ENCODE measurements at regions not wholly inside any gene's neighbourhood (a gene's known extent, or its start where the extent isn't known, plus 50 kb on each side); places are given as distances from the start of the nearest gene placed in this dataset.

- TF ChIP-seq CTCF (IDR thresholded peaks at IDR 0.05) = no peak
- Mint-ChIP-seq H3K36me3 (ENCODE audit: low read depth) (no peaks in the 10 kb centered on the region), H3K9me3 (no peaks in the 10 kb centered on the region), H3K4me1 (ENCODE audit: low read depth) (peaks cover 11% of the 10 kb centered on the region), H3K27me3 (no peaks in the 10 kb centered on the region), H3K27ac (no peak overlapping the region), H3K4me3 (no peak overlapping the region)
- DNase-seq (no peak), ATAC-seq (no peak)
- intact Hi-C loops (cut with micrococcal nuclease) = no loop called here
- POLR2A ChIA-PET = interaction anchor here (0.8 kb wide), 1 partner anchor 11 kb away, joined by 3 read pairs; no protein-coding TSS in a partner anchor
- CTCF ChIA-PET = interaction anchor here (0.8 to 2.2 kb wide), 8 partner anchors 9 to 52 kb away, joined by 3 to 10 read pairs (median 4); no protein-coding TSS in a partner anchor
Measured at GRCh38 chr4:121239951-121240350, 75.8 kb upstream of the TNIP3 start.

GRCh38 chr4:121238461-121238860 lies 74.3 kb upstream of the TNIP3 start:
- ATAC-seq (no peak), DNase-seq (no peak)
- ChIA-PET POLR2A (no interaction called here), CTCF (interaction anchor here (1.5 kb wide), 1 partner anchor 13 kb away, joined by 3 read pairs; no protein-coding TSS in a partner anchor)
- peaks cover 3% of the 10 kb centered on the region for H3K4me1 Mint-ChIP-seq (ENCODE audit: low read depth)
- no peak for TF ChIP-seq CTCF (IDR thresholded peaks at IDR 0.05)
- intact Hi-C loops (cut with micrococcal nuclease) = no loop called here
- no peak overlapping the region for H3K4me3 Mint-ChIP-seq
- H3K9me3 Mint-ChIP-seq = no peaks in the 10 kb centered on the region
- H3K36me3 Mint-ChIP-seq (ENCODE audit: low read depth) = no peaks in the 10 kb centered on the region
- no peaks in the 10 kb centered on the region for H3K27me3 Mint-ChIP-seq
- H3K27ac Mint-ChIP-seq = no peak overlapping the region

GRCh38 chr4:121237069-121237399 lies 72.9 kb upstream of the TNIP3 start:
- H3K27me3 Mint-ChIP-seq = no peaks in the 10 kb centered on the region
- ATAC-seq (no peak), DNase-seq (no peak)
- TF ChIP-seq CTCF (IDR thresholded peaks at IDR 0.05) = no peak
- H3K36me3 Mint-ChIP-seq (ENCODE audit: low read depth) = no peaks in the 10 kb centered on the region
- POLR2A ChIA-PET = no interaction called here
- H3K4me1 Mint-ChIP-seq (ENCODE audit: low read depth) = no peaks in the 10 kb centered on the region
- no peaks in the 10 kb centered on the region for H3K9me3 Mint-ChIP-seq
- CTCF ChIA-PET = interaction anchor here (1.5 kb wide), 1 partner anchor 15 kb away, joined by 3 read pairs; no protein-coding TSS in a partner anchor
- no peak overlapping the region for H3K4me3 Mint-ChIP-seq
- intact Hi-C loops (cut with micrococcal nuclease) = no loop called here
- H3K27ac Mint-ChIP-seq = no peak overlapping the region

GRCh38 chr4:121236353-121237068 lies 72.4 kb upstream of the TNIP3 start:
- Mint-ChIP-seq H3K9me3 (no peaks in the 10 kb centered on the region), H3K4me1 (ENCODE audit: low read depth) (no peaks in the 10 kb centered on the region), H3K36me3 (ENCODE audit: low read depth) (no peaks in the 10 kb centered on the region), H3K4me3 (no peak overlapping the region), H3K27ac (no peak overlapping the region), H3K27me3 (no peaks in the 10 kb centered on the region)
- no peak for ATAC-seq
- no peak for TF ChIP-seq CTCF (IDR thresholded peaks at IDR 0.05)
- DNase-seq = no peak
- ChIA-PET CTCF (interaction anchor here (0.7 kb wide), 1 partner anchor 15 kb away, joined by 4 read pairs; no protein-coding TSS in a partner anchor), POLR2A (no interaction called here)
- intact Hi-C loops (cut with micrococcal nuclease) = no loop called here

- CTCF ChIA-PET = interaction anchor here (0.5 to 0.7 kb wide), 2 partner anchors 14 to 18 kb away, joined by 3 read pairs; no protein-coding TSS in a partner anchor
- no peak overlapping the region for H3K4me3 Mint-ChIP-seq
- peaks cover 5% of the 10 kb centered on the region for H3K9me3 Mint-ChIP-seq
- no peaks in the 10 kb centered on the region for H3K36me3 Mint-ChIP-seq (ENCODE audit: low read depth)
- no peaks in the 10 kb centered on the region for H3K27me3 Mint-ChIP-seq
- intact Hi-C loops (cut with micrococcal nuclease) = no loop called here
- peaks cover 7% of the 10 kb centered on the region for H3K4me1 Mint-ChIP-seq (ENCODE audit: low read depth)
- DNase-seq (no peak), ATAC-seq (no peak)
- TF ChIP-seq CTCF (IDR thresholded peaks at IDR 0.05) = no peak
- POLR2A ChIA-PET = no interaction called here
- no peak overlapping the region for H3K27ac Mint-ChIP-seq
Measured at GRCh38 chr4:121233982-121234381, 69.9 kb upstream of the TNIP3 start.

Measured in activated CD8-positive, alpha-beta T cell treated with anti-CD3 and anti-CD28 coated beads for 36 hours (primary cell).